ENCODE measurements at regions not wholly inside any gene's neighbourhood (a gene's known extent, or its start where the extent isn't known, plus 50 kb on each side); places are given as distances from the start of the nearest gene placed in this dataset.
A peak's percentile ranks its signal among the peaks of the same experiment; 100 is the strongest.

GRCh38 chr10:29098423-29098822 lies 190.4 kb upstream of the LYZL1 start:
- no peak for DNase-seq (ENCODE audit: low read depth)
- no peak overlapping the region for H3K4me3 ChIP-seq (ENCODE audit: low read depth, low read length)
- no peak for TF ChIP-seq CTCF (IDR thresholded peaks at IDR 0.05; ENCODE audit: insufficient read depth, low read length)

- no peak for TF ChIP-seq CTCF (IDR thresholded peaks at IDR 0.05; ENCODE audit: insufficient read depth, low read length)
- no peak overlapping the region for H3K4me3 ChIP-seq (ENCODE audit: low read depth, low read length)
- DNase-seq (ENCODE audit: low read depth), result no peak
These were observed 189.9 kb upstream of the LYZL1 start for GRCh38 chr10:29099001-29099400.

GRCh38 chr10:29099415-29099814 lies 189.5 kb upstream of the LYZL1 start:
- H3K4me3 ChIP-seq (ENCODE audit: low read depth, low read length), result no peak overlapping the region
- no peak for DNase-seq (ENCODE audit: low read depth)
- TF ChIP-seq CTCF (IDR thresholded peaks at IDR 0.05; ENCODE audit: insufficient read depth, low read length), result no peak

- H3K4me3 ChIP-seq (ENCODE audit: low read depth, low read length), result no peak overlapping the region
- DNase-seq (ENCODE audit: low read depth), result no peak
- TF ChIP-seq CTCF (IDR thresholded peaks at IDR 0.05; ENCODE audit: insufficient read depth, low read length), result no peak
These were observed 188.4 kb upstream of the LYZL1 start for GRCh38 chr10:29100505-29100904.

- H3K4me3 ChIP-seq (ENCODE audit: low read depth, low read length), result no peak overlapping the region
- no peak for TF ChIP-seq CTCF (IDR thresholded peaks at IDR 0.05; ENCODE audit: insufficient read depth, low read length)
- peak; percentile 27 for DNase-seq (ENCODE audit: low read depth)
These were observed 186.6 kb upstream of the LYZL1 start for GRCh38 chr10:29102233-29102632.

GRCh38 chr10:29102636-29103035 lies 186.2 kb upstream of the LYZL1 start:
- DNase-seq (ENCODE audit: low read depth), result no peak
- no peak overlapping the region for H3K4me3 ChIP-seq (ENCODE audit: low read depth, low read length)
- no peak for TF ChIP-seq CTCF (IDR thresholded peaks at IDR 0.05; ENCODE audit: insufficient read depth, low read length)

GRCh38 chr10:29104661-29105399 lies 184.0 kb upstream of the LYZL1 start:
- H3K4me3 ChIP-seq (ENCODE audit: low read depth, low read length), result no peak overlapping the region
- no peak for TF ChIP-seq CTCF (IDR thresholded peaks at IDR 0.05; ENCODE audit: insufficient read depth, low read length)
- no peak for DNase-seq (ENCODE audit: low read depth)
